Cardiac fibroblast (primary cell): ENCODE measurements at regions not wholly inside any gene's neighbourhood (a gene's known extent, or its start where the extent isn't known, plus 50 kb on each side); places are given as distances from the start of the nearest gene placed in this dataset.

Source experiments
- DNase-seq, 2 donors: peaks; one replicate each; pipeline versions ENCODE4 v3.0.0 to v3.0.0-alpha.2; 2010; ENCODE audit warnings: low read depth in 2 of 2
- H3K4me3 ChIP-seq, 2 donors: replicated peaks in 1 of 2; 1 replicate in 1 of 2; 2 replicates in 1 of 2; pipeline ENCODE4 v1.5.1; 2011; ENCODE audit warnings: low read depth in 2 of 2, low read length in 2 of 2, mild to moderate bottlenecking in 2 of 2, moderate library complexity in 1 of 2
- CTCF ChIP-seq: IDR thresholded peaks from one replicate; pipeline ENCODE4 v1.5.1; 2011; ENCODE audit warnings: low read depth, mild to moderate bottlenecking, low read length, inconsistent platforms

- no peak for DNase-seq
- H3K4me3 ChIP-seq = no peak overlapping the region
- no peak for TF ChIP-seq CTCF
Measured at GRCh38 chr17:34727601-34728000, 148.2 kb downstream of the TMEM132E start.

DNA sequence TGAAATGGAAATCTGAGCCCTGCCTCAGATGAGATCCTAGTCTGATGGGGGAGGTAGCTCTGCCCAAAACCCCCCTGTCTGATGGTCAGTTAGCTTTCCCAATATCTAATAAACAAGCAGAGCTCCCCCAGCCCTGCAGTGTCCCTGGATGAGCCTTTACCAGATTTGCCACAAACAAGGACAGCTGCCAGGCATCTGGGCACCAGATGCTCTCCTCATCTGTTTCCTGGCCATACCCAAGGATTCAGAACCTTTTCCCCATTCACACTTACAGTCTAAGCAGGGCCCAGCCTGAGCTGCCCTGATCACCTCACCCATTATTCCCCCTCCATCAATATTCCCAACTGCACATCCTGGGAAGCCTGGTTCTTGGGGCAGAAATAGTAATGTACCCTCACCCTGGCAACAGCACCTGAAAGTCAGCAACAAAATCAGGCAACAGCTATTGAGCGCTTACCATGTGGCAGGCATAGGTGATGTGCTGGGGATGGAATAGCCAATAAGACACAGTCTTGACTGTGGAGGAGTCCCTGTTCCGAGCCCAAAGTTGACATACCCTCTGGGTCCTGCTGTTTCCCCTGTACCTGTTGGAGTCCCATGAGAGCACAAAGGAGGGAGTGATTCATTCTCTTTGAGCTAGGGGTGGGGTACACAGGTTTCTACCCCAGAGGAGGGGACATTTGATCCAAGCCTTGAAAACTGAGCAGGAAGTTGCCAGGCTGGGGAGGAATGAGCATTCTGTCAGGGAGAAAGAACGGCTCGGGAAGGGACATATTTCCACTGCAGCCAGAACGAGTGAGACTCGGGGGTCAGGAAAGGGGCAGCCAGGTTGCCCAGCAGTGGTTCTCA is 147.4 kb downstream of the TMEM132E start:
- TF ChIP-seq CTCF = no peak
- DNase-seq = no peak
- H3K4me3 ChIP-seq = no peak overlapping the region

- TF ChIP-seq CTCF = no peak
- H3K4me3 ChIP-seq = no peak overlapping the region
- no peak for DNase-seq
Measured at GRCh38 chr17:34725725-34726124, 146.3 kb downstream of the TMEM132E start.

DNA sequence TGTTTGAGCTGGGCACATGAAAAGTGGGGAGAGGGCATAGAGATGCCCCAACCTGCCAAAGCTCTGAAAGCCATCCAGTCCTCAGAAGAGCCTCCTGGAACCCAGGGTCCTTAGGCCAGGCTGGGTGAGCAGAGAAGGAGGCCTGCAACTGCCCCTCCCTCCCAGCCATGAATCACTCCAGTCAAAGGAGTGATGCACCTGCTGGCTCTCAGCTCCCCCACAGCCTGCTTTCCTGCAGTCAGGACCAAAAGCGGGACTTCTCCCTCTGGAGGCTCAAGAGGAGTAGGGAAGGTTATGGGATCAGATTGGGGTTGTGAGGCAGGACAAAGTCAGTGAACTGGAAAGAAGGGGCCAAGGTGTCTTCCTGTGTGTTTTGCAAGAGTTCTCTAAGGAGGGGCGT is 145.6 kb downstream of the TMEM132E start:
- TF ChIP-seq CTCF = no peak
- DNase-seq = no peak
- H3K4me3 ChIP-seq = no peak overlapping the region

GRCh38 chr17:34723875-34724274 is 144.5 kb downstream of the TMEM132E start:
- TF ChIP-seq CTCF = no peak
- H3K4me3 ChIP-seq = no peak overlapping the region
- DNase-seq = no peak

GRCh38 chr17:34721326-34721725 is 141.9 kb downstream of the TMEM132E start:
- H3K4me3 ChIP-seq = no peak overlapping the region
- no peak for TF ChIP-seq CTCF
- DNase-seq = no peak

GRCh38 chr17:34720760-34721159 is 141.4 kb downstream of the TMEM132E start:
- no peak for DNase-seq
- TF ChIP-seq CTCF = no peak
- no peak overlapping the region for H3K4me3 ChIP-seq
